Liver (tissue), 3 donors: ENCODE measurements at regions not wholly inside any gene's neighbourhood (a gene's known extent, or its start where the extent isn't known, plus 50 kb on each side); places are given as distances from the start of the nearest gene placed in this dataset.

ENCODE experiments used
- EGR1 ChIP-seq, 2 donors: IDR thresholded peaks; 2 replicates each; pipeline ENCODE4 v1.6.1; 2016 to 2018; ENCODE audit warnings: antibody characterized with exemption in 2 of 2, low read depth in 2 of 2
- FOXA1 ChIP-seq: IDR thresholded peaks from 2 replicates; pipeline ENCODE4 v1.6.1; 2016; ENCODE audit warnings: antibody characterized with exemption
- GABPA ChIP-seq, 2 donors: IDR thresholded peaks in 1 of 2; conservative IDR thresholded peaks in 1 of 2; 2 replicates each; pipeline ENCODE4 v1.6.1; 2016; ENCODE audit warnings: antibody characterized with exemption in 2 of 2, mild to moderate bottlenecking in 1 of 2, moderate library complexity in 1 of 2
- JUND ChIP-seq, 2 donors: IDR thresholded peaks; 2 replicates each; pipeline ENCODE4 v1.6.1; 2016; ENCODE audit warnings: antibody characterized with exemption in 2 of 2
- MAX ChIP-seq: IDR thresholded peaks from 2 replicates; pipeline ENCODE4 v1.6.1; 2016; ENCODE audit warnings: antibody characterized with exemption
- NR2F2 ChIP-seq: IDR thresholded peaks from 2 replicates; pipeline ENCODE4 v1.6.1; 2016; ENCODE audit warnings: antibody characterized with exemption
- RAD21 ChIP-seq, 2 donors: IDR thresholded peaks; 2 replicates each; pipeline ENCODE4 v1.6.1; 2016; ENCODE audit warnings: antibody characterized with exemption in 2 of 2, mild to moderate bottlenecking in 2 of 2
- REST ChIP-seq: IDR thresholded peaks from 2 replicates; pipeline ENCODE4 v1.6.1; 2016; ENCODE audit warnings: antibody characterized with exemption, mild to moderate bottlenecking
- RXRA ChIP-seq, 2 donors: IDR thresholded peaks; 2 replicates each; pipeline ENCODE4 v1.6.1; 2017 to 2018; ENCODE audit warnings: antibody characterized with exemption in 2 of 2, mild to moderate bottlenecking in 1 of 2
- TAF1 ChIP-seq: conservative IDR thresholded peaks from 2 replicates; pipeline ENCODE4 v1.6.1; 2016; ENCODE audit warnings: antibody characterized with exemption, mild to moderate bottlenecking
- YY1 ChIP-seq: IDR thresholded peaks from 2 replicates; pipeline ENCODE4 v1.6.1; 2016; ENCODE audit warnings: antibody characterized with exemption, mild to moderate bottlenecking
- ZBTB33 ChIP-seq: IDR thresholded peaks from 2 replicates; pipeline ENCODE4 v1.6.1; 2016; ENCODE audit warnings: antibody characterized with exemption
- TF ChIP-seq, protein P1 (sequence below): fragments of 150-350 bp; IDR thresholded peaks from 2 replicates; pipeline ENCODE4 v1.5.1; 2017; ENCODE audit warnings: improper control_type of control experiment, low read depth, low read length; ENCODE audit not compliant: missing input control
- donor health status: healthy.
- donor health status: healthy.

- TF ChIP-seq, protein P1, sequence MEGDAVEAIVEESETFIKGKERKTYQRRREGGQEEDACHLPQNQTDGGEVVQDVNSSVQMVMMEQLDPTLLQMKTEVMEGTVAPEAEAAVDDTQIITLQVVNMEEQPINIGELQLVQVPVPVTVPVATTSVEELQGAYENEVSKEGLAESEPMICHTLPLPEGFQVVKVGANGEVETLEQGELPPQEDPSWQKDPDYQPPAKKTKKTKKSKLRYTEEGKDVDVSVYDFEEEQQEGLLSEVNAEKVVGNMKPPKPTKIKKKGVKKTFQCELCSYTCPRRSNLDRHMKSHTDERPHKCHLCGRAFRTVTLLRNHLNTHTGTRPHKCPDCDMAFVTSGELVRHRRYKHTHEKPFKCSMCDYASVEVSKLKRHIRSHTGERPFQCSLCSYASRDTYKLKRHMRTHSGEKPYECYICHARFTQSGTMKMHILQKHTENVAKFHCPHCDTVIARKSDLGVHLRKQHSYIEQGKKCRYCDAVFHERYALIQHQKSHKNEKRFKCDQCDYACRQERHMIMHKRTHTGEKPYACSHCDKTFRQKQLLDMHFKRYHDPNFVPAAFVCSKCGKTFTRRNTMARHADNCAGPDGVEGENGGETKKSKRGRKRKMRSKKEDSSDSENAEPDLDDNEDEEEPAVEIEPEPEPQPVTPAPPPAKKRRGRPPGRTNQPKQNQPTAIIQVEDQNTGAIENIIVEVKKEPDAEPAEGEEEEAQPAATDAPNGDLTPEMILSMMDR = no peak
- peak; percentile 86 for TF ChIP-seq REST
- TF ChIP-seq FOXA1 = peak; percentile 41
- peak; percentile 83 for TF ChIP-seq MAX
- peak; percentile 71 to 76 for TF ChIP-seq RAD21 (IDR thresholded peaks at IDR 0.05)
- TF ChIP-seq TAF1 = no peak
- peak; percentile 85 for TF ChIP-seq ZBTB33
- peak in 1 of 2 donors; percentile 67 for TF ChIP-seq EGR1 (IDR thresholded peaks at IDR 0.05; ENCODE audit: low read depth in 2 of 2)
- peak in 1 of 2 donors; percentile 31 for TF ChIP-seq GABPA (IDR thresholded peaks at IDR 0.05 in 1 of 2, conservative IDR thresholded peaks at IDR 0.05 in 1 of 2)
- peak; percentile 88 to 98 for TF ChIP-seq RXRA (IDR thresholded peaks at IDR 0.05)
- peak in 1 of 2 donors; percentile 96 for TF ChIP-seq JUND (IDR thresholded peaks at IDR 0.05)
- peak; percentile 77 for TF ChIP-seq YY1
- TF ChIP-seq NR2F2 = peak; percentile 71
Measured at GRCh38 chr6:134517145-134517658, 199.3 kb upstream of the SGK1 start.
